GM12878 (cell line): ENCODE measurements at regions not wholly inside any gene's neighbourhood (a gene's known extent, or its start where the extent isn't known, plus 50 kb on each side); places are given as distances from the start of the nearest gene placed in this dataset.

ENCODE experiments used
- ATAC-seq: fragments of 200-7000 bp; cut with Tn5 transposase; 3 replicates; pipeline ENCODE4 v1.9.1; 2020; ENCODE audit warnings: mild to moderate bottlenecking, moderate library complexity
- BruUV-seq: library from RNA; stranded (reverse); fragments of 400-500 nt; replicated peaks from 2 replicates; lab custom pipeline; 2021; lab: Mats Ljungman, UMichigan
- CTCF ChIA-PET: fragments of 300-600 bp; sonication (Branson Sonifier 250); formaldehyde crosslinking; extraction: SDS; loops from one replicate; lab custom pipeline; 2021; ENCODE audit warnings: inconsistent platforms; lab: Yijun Ruan, JAX
- POLR2A ChIA-PET: fragments of 350-600 bp; formaldehyde crosslinking; extraction: SDS; loops from one replicate; lab custom pipeline; 2021; ENCODE audit warnings: inconsistent platforms; lab: Charles Lee
- RAD21 ChIA-PET: fragments of 300-600 bp; sonication (Branson Sonifier 250); formaldehyde crosslinking; loops from one replicate; lab custom pipeline; 2023; ENCODE audit warnings: antibody characterized with exemption; ENCODE audit not compliant: unreplicated experiment; lab: Charles Lee
- SMC1A ChIA-PET: fragments of 300-600 bp; sonication (Branson Sonifier 250); formaldehyde crosslinking; loops from one replicate; lab custom pipeline; 2023; ENCODE audit not compliant: unreplicated experiment, uncharacterized antibody; lab: Charles Lee
- DNase-seq: peaks from one replicate; pipeline ENCODE4 v3.0.0-alpha.2; 2011; ENCODE audit warnings: low read depth, low spot score
- FAIRE-seq: peaks from 3 replicates; lab custom pipeline; 2011; peaks lifted over from hg19 to GRCh38; lab: Jason Lieb, UNC
- H2AFZ ChIP-seq: 2 replicates; pipeline ENCODE4 v1.6.0; 2011; ENCODE audit warnings: low read depth, low read length, control low read depth; ENCODE audit not compliant: control insufficient read depth
- H3K27ac ChIP-seq: 2 replicates; pipeline ENCODE4 v1.5.1; 2011; ENCODE audit warnings: control low read depth; ENCODE audit not compliant: control insufficient read depth, insufficient read depth
- H3K27me3 ChIP-seq, 2 experiments: replicated peaks in 1 of 2; 2 replicates each; pipeline versions ENCODE4 v1.6.0 to v1.6.1; 2011; ENCODE audit warnings: low read length in 1 of 2; ENCODE audit not compliant: control insufficient read depth in 2 of 2, insufficient read depth in 2 of 2
- H3K36me3 ChIP-seq, 2 experiments: 2 replicates each; pipeline ENCODE4 v1.5.1; 2011; ENCODE audit warnings: low read length in 1 of 2; ENCODE audit not compliant: control insufficient read depth in 2 of 2, insufficient read depth in 2 of 2
- H3K4me1 ChIP-seq: 2 replicates; pipeline ENCODE4 v1.6.1; 2011; ENCODE audit warnings: mild to moderate bottlenecking, low read length, moderate library complexity, mixed read lengths; ENCODE audit not compliant: control insufficient read depth, insufficient read depth
- H3K4me2 ChIP-seq: 2 replicates; pipeline ENCODE4 v1.6.0; 2011; ENCODE audit warnings: control low read depth; ENCODE audit not compliant: control insufficient read depth, insufficient read depth
- H3K4me3 ChIP-seq: fragments of 200-600 bp; sonication (generic); 2 replicates; pipeline ENCODE4 v1.5.1; 2016
- H3K79me2 ChIP-seq: 2 replicates; pipeline ENCODE4 v1.6.0; 2011; ENCODE audit warnings: low read length; ENCODE audit not compliant: control insufficient read depth, insufficient read depth
- H3K9ac ChIP-seq: 2 replicates; pipeline ENCODE4 v1.8.0; 2011; ENCODE audit warnings: low read length, control low read depth, mixed read lengths; ENCODE audit not compliant: control insufficient read depth, insufficient read depth
- H3K9me3 ChIP-seq: replicated peaks from 3 replicates; pipeline ENCODE4 v1.5.1; 2011; ENCODE audit warnings: mild to moderate bottlenecking, low read length; ENCODE audit not compliant: control insufficient read depth, insufficient read depth
- H4K20me1 ChIP-seq: 2 replicates; pipeline ENCODE4 v1.6.0; 2011; ENCODE audit not compliant: control insufficient read depth, insufficient read depth
- CEBPZ ChIP-seq: fragments of 150-350 bp; IDR thresholded peaks from 2 replicates; pipeline ENCODE4 v1.6.1; 2016; ENCODE audit warnings: low read depth, low read length
- DPF2 ChIP-seq: fragments of 450-650 bp; IDR thresholded peaks from 2 replicates; pipeline ENCODE4 v1.6.1; 2017; ENCODE audit warnings: mild to moderate bottlenecking
- JUND ChIP-seq: IDR thresholded peaks from 2 replicates; pipeline ENCODE4 v1.6.1; 2012; ENCODE audit warnings: low read depth, mild to moderate bottlenecking, low read length, improper control_type of control experiment, moderate library complexity
- MLLT1 ChIP-seq: fragments of 450-650 bp; IDR thresholded peaks from 2 replicates; pipeline ENCODE4 v1.6.1; 2016; ENCODE audit warnings: mild to moderate bottlenecking
- NFXL1 ChIP-seq: fragments of 450-650 bp; IDR thresholded peaks from 2 replicates; pipeline ENCODE4 v1.6.1; 2017; ENCODE audit warnings: antibody characterized with exemption, mild to moderate bottlenecking, borderline replicate concordance
- PBX3 ChIP-seq: IDR thresholded peaks from 2 replicates; pipeline ENCODE4 v1.6.1; 2011; ENCODE audit warnings: mild to moderate bottlenecking, low read depth, low read length, moderate library complexity; ENCODE audit not compliant: insufficient replicate concordance
- POLR2AphosphoS5 ChIP-seq: IDR thresholded peaks from 2 replicates; pipeline ENCODE4 v1.6.1; 2011; ENCODE audit warnings: mild to moderate bottlenecking, low read length, inconsistent platforms
- RB1 ChIP-seq: fragments of 450-650 bp; formaldehyde crosslinking; IDR thresholded peaks from 2 replicates; pipeline ENCODE4 v1.6.1; 2017; ENCODE audit warnings: mild to moderate bottlenecking, borderline replicate concordance
- SMARCA5 ChIP-seq: fragments of 450-650 bp; IDR thresholded peaks from 2 replicates; pipeline ENCODE4 v1.6.1; 2017; ENCODE audit warnings: mild to moderate bottlenecking
- YBX1 ChIP-seq: fragments of 450-650 bp; IDR thresholded peaks from 2 replicates; pipeline ENCODE4 v1.6.1; 2016; ENCODE audit warnings: antibody characterized with exemption
- WGBS: methylation state at CpG from one replicate; pipeline ENCODE4 v1.1.6; 2016; ENCODE audit warnings: low lambda C conversion rate; ENCODE audit not compliant: insufficient replicate concordance, insufficient coverage; ENCODE audit errors: missing lambda C conversion rate; 5-methylcytosine and 5-hydroxymethylcytosine counted together
- in situ Hi-C: fragments of 300-500 bp; cut with MboI; formaldehyde crosslinking; loops from 9 replicates; pipeline ENCODE4 v1.14.3; 2018; ENCODE audit warnings: mixed read lengths
- intact Hi-C: fragments of 100-400 bp; cut with micrococcal nuclease; formaldehyde crosslinking; loops from one replicate; pipeline ENCODE4 v1.14.2; 2022; ENCODE audit not compliant: unreplicated experiment
- TF ChIP-seq, protein P1 (sequence below): IDR thresholded peaks from 2 replicates; pipeline ENCODE4 v1.6.1; 2012; ENCODE audit warnings: low read depth, low read length, improper control_type of control experiment

GRCh38 chr3:194073926-194074325 lies 62.0 kb upstream of the HES1 start:
- no peak for ATAC-seq
- intact Hi-C loops: no loop called here
- no peak for DNase-seq
- in situ Hi-C loops: no loop called here
- 38% methylated on average over 1 of the region's 1 CpG for WGBS
- no peak for TF ChIP-seq RB1
- no peak for TF ChIP-seq PBX3
- TF ChIP-seq SMARCA5: no peak
- no peak for TF ChIP-seq DPF2
- TF ChIP-seq MLLT1: no peak
- no peak for TF ChIP-seq JUND
- TF ChIP-seq NFXL1: no peak
- TF ChIP-seq YBX1: no peak
- TF ChIP-seq, protein P1, sequence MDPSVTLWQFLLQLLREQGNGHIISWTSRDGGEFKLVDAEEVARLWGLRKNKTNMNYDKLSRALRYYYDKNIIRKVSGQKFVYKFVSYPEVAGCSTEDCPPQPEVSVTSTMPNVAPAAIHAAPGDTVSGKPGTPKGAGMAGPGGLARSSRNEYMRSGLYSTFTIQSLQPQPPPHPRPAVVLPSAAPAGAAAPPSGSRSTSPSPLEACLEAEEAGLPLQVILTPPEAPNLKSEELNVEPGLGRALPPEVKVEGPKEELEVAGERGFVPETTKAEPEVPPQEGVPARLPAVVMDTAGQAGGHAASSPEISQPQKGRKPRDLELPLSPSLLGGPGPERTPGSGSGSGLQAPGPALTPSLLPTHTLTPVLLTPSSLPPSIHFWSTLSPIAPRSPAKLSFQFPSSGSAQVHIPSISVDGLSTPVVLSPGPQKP: no peak
- TF ChIP-seq POLR2AphosphoS5: no peak
- TF ChIP-seq CEBPZ: no peak
- CTCF ChIA-PET: no interaction called here
- peaks cover 0 to 2% of the 10 kb centered on the region in 2 experiments; a peak in 3 of 4 replicates for H3K27me3 ChIP-seq
- no peak overlapping the region for H3K4me2 ChIP-seq
- SMC1A ChIA-PET: interaction anchor here (1.9 kb wide), 1 partner anchor 14 kb away, joined by 4 read pairs; no protein-coding TSS in a partner anchor
- no peaks in the 10 kb centered on the region; the same call in 1 of the 2 replicates for H4K20me1 ChIP-seq
- no peak overlapping the region for H3K4me3 ChIP-seq
- no TSS peak for BruUV-seq
- peaks cover 8% of the 10 kb centered on the region for H3K4me1 ChIP-seq
- no peaks in the 10 kb centered on the region; the same call in 1 of the 3 replicates for H3K9me3 ChIP-seq
- no peak overlapping the region for H3K27ac ChIP-seq
- FAIRE-seq: no peak
- H3K36me3 ChIP-seq: no peaks in the 10 kb centered on the region
- RAD21 ChIA-PET: no interaction called here
- no peaks in the 10 kb centered on the region for H3K79me2 ChIP-seq
- H2AFZ ChIP-seq: no peak overlapping the region
- no peak overlapping the region for H3K9ac ChIP-seq
- POLR2A ChIA-PET: no interaction called here
